OCI-LY7 (cell line): ENCODE measurements at regions not wholly inside any gene's neighbourhood (a gene's known extent, or its start where the extent isn't known, plus 50 kb on each side); places are given as distances from the start of the nearest gene placed in this dataset.

Experiments used
- EZH2phosphoT487 ChIP-seq: fragments of 200-600 bp; sonication (generic); IDR thresholded peaks from 2 replicates; pipeline ENCODE4 v1.6.1; 2018; ENCODE audit warnings: low read depth, borderline replicate concordance, mild to moderate bottlenecking, mixed run types, antibody characterized with exemption, low read length, moderate library complexity, mixed read lengths
- TF ChIP-seq, protein P1 (sequence below): fragments of 200-600 bp; sonication (generic); conservative IDR thresholded peaks from 2 replicates; pipeline ENCODE4 v1.5.1; 2014; ENCODE audit warnings: mild to moderate bottlenecking, antibody characterized with exemption, low read length, moderate library complexity, mixed read lengths

DNA sequence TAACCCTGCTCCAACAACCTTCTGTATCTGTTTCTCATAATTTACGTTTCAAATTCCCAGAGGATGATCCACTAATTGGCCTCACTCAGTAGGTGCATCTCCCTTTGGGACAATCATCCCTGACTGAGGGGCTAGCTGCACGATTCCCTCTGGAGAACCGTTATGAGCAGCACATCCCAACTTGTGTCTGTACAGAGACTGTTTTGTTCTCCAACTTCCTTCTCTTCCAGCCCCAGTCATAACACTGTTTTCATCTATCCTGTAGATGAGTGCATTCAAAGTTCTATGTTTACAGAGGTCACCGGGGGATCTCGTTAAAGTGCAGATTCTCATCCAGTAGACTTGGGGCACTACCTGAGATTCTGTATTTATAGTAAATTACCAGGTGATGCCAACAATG, 187.2 kb downstream of the REEP3 start:
- TF ChIP-seq, protein P1, sequence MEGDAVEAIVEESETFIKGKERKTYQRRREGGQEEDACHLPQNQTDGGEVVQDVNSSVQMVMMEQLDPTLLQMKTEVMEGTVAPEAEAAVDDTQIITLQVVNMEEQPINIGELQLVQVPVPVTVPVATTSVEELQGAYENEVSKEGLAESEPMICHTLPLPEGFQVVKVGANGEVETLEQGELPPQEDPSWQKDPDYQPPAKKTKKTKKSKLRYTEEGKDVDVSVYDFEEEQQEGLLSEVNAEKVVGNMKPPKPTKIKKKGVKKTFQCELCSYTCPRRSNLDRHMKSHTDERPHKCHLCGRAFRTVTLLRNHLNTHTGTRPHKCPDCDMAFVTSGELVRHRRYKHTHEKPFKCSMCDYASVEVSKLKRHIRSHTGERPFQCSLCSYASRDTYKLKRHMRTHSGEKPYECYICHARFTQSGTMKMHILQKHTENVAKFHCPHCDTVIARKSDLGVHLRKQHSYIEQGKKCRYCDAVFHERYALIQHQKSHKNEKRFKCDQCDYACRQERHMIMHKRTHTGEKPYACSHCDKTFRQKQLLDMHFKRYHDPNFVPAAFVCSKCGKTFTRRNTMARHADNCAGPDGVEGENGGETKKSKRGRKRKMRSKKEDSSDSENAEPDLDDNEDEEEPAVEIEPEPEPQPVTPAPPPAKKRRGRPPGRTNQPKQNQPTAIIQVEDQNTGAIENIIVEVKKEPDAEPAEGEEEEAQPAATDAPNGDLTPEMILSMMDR, result no peak
- TF ChIP-seq EZH2phosphoT487, result no peak
